Lung microvascular endothelial cell (primary cell): ENCODE measurements at regions not wholly inside any gene's neighbourhood (a gene's known extent, or its start where the extent isn't known, plus 50 kb on each side); places are given as distances from the start of the nearest gene placed in this dataset.
"Not testable (repeated sequence)": the region's sequence is repeated elsewhere in the genome, so short reads cannot be mapped to it uniquely, and the experiment has no call there.

Source experiments
- DNase-seq, 2 donors: peaks; one replicate each; pipeline versions ENCODE4 v3.0.0 to v3.0.0-alpha.2; 2010; ENCODE audit warnings: low read depth in 2 of 2

GRCh38 chr2:176847575-176847974 lies 365.0 kb upstream of the HNRNPA3 start:
- DNase-seq = no peak

DNA sequence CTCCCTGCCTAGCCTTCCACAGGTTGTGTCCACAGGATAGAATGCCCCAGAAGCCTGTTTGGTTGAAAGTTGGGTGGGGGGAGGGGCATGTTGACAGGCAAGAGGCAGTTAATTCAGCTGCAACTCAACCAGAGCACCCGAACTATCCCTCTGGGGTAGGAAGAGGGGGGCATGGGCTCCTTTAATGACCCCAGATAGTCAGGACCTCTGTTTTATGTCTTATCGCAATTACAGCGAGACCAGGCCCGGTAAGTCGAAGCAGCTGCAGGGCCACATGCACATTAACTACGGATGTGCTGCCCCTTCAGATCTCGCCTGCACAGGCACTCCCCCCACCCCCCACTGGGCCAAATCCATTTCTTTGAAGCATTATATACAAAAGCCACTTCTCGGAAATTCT lies 363.8 kb upstream of the HNRNPA3 start:
- no peak for DNase-seq

DNA sequence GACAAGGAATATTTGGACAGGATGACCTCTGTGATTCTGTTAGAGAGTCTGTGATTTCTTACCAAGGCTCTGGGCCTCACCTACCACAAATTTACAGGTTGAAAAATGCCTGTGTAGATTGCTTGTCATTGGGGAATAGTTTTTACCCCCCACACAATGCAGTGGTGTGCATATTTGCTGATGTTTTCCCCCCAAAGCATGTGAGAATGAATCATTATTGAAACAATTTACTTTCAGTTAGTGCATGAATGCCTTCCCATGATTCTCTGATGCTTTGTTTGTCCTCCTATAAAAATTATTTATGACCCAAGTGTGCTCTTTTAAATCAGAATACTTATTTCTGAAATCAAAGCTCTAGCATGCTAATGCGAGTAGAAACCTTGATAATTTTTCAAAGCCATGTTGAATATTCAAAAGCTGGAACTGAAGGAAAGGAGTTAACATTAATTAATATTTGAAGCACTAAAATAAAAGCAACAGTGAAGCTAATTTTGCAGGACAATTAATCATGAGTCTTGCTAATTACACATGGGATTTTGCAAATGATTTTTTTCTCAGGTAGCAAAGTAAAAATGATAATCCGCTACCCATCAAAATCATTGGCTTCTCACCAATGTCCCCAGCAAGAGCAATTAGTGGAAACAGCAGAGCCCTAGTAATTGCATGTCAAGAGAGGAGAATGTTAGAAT lies 361.2 kb upstream of the HNRNPA3 start:
- no peak for DNase-seq

DNA sequence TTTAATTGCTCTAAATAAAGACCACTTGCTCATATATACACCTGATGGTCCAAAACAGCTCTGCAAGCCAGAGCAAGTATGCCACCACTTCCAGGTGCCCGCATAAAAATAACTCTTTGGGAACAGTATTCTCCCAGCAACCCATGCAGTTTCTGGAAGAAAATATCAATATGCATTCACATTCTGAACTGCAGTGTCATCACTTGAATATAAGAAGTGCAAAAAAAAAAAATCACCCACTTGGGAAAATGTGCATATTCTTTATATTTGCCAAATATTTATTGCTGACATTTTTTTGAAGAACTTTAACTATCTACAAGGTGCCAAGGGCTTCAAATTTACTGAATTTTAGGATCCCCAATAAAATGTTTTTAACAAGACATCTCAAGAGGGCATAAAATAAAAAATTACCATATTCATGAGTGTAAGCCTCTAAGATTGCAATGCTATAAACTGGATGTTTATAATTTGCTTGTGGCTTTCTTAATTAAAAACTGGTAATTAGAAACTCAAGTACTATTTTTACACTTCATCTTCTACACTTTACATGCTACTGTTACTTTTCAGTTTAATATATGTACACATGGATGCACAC lies 360.6 kb upstream of the HNRNPA3 start:
- DNase-seq = no peak

DNA sequence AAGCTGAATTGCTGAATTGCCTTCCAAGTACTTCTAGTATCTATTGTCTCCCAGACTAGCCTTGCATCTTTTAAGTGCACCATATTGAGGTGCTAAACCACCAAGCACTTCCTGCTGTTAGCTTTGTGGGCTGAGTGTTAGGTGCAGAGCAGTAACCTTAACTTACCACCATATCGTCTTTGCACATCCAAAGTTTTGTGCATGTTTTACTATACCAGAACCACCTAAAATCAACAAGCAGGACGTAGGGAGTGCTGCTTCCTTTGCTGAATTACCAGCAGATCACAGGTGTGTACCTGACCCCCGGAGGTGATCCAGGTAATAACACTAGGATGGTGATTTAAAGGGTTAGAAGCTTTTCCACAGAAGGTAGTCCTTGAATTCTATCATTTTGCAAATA lies 359.9 kb upstream of the HNRNPA3 start:
- DNase-seq = no peak

GRCh38 chr2:176854062-176854461 lies 358.5 kb upstream of the HNRNPA3 start:
- DNase-seq = no peak

- DNase-seq = no peak
Observed at GRCh38 chr2:176854878-176855277, 357.7 kb upstream of the HNRNPA3 start.

- DNase-seq = no peak
Observed at GRCh38 chr2:176856683-176857082, 355.9 kb upstream of the HNRNPA3 start.

GRCh38 chr2:176865336-176865735 lies 347.3 kb upstream of the HNRNPA3 start:
- DNase-seq = no peak

GRCh38 chr2:176872406-176872805 lies 340.2 kb upstream of the HNRNPA3 start:
- DNase-seq = no peak

- DNase-seq = peak in 1 of 2 donors; percentile 29
Observed at GRCh38 chr2:176873403-176873802, 339.2 kb upstream of the HNRNPA3 start.

DNA sequence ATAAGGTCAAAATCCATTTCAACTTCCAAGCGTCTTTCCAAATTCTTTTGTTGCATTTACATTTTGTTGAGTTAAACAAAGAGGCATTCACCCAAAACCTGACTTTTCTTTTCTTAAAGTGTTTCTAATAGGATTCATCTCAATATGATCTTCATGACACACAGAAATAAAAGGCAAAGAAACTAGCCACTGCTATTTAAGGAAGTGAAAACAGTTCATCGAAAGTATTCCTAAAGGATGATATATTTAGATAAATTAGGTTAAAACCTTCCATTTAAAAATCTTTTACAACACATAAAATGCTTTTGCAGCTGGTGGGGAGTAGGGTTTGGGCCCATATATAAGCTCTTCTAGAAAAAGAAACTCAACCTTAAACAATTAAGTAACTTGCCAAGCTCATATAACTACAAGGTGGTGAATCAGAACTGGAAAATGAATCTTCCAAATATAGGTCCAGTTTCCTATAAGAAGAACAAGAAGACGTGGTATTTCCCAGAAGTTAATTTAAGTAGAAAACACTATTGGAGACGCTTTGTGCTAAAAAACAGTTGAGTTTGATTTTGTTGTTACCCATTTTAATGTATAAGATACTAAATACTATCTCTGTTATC lies 336.0 kb upstream of the HNRNPA3 start:
- DNase-seq = no peak

DNA sequence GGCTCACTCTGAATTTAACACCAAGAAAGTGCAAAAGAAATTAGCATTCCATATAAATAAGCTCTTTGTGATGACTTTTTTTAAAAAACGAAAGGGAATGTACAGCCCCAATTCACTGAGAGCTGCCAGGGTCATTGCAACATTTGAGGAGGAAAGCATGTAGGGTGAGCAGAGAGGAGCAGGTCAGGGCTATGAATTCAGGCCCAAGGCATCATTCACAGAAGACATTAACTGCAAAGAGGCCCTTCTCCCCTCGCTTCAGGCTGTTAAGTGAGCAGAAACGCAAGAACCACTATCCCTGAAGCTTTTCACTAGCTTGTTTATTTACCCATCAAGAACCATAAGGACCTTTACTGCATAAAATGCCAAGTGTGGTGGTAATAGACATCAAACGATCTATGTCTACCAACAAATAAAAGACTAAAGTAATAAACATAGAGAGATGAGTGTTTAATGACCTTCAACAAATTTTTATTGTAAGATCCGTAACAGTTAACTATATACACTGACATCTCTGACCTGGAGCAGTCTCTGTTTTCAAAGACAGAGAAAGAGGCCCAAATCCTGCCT lies 333.1 kb upstream of the HNRNPA3 start:
- no peak for DNase-seq

DNA sequence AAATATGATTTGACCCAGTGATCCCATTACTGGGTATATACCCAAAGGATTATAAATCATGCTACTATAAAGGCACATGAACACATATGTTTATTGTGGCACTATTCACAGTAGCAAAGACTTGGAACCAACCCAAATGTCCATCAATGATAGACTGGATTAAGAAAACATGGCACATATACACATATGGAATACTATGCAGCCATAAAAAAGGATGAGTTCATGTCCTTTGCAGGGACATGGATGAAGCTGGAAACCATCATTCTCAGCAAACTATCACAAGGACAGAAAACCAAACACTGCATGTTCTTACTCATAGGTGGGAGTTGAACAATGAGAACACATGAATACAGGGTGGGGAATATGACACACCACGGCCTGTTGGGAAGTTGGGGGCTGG lies 330.5 kb upstream of the HNRNPA3 start:
- not testable (repeated sequence) for DNase-seq

GRCh38 chr2:176885001-176885643 lies 327.5 kb upstream of the HNRNPA3 start:
- DNase-seq = no peak

DNA sequence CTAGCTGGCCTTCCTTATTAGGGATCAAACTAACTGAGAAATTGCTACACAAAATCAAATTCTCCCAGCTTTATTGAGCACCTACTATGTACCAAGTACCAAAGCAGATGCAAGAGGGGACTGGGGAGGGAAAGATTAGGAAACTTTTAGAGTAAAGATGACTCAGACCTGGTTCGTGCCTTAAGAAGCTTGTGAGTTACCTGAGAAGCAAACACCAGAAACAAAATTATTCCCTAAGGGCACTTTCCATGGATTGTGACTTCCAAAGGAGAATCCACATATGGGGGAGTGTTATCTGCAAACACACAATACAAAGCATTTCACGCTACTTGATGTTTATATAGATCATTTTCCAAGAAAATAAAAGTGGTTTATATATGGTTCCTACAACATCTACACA lies 326.9 kb upstream of the HNRNPA3 start:
- no peak for DNase-seq

- peak in 1 of 2 donors; percentile 88 for DNase-seq
Observed at GRCh38 chr2:176891105-176891504, 321.5 kb upstream of the HNRNPA3 start.

DNA sequence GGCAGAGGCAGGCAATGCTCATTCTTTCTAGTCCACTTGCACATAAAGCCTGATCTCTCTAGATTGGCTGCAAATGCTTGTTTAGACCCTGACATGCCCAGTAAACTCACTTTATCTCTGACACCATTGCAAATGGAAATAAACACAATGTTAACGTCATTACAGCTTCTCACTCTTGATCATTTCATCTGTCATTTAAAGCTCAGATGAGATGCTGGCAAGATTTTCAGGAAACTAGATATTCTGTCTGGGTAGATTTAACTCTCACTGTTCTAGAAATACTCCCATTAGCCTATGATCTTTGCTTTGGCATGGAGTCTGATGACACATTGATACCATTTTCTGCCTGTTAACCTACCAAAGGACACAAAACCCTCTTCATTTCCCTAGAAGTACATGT lies 320.7 kb upstream of the HNRNPA3 start:
- peak in 1 of 2 donors; percentile 62 for DNase-seq

GRCh38 chr2:176892676-176893226 lies 319.8 kb upstream of the HNRNPA3 start:
- peak in 1 of 2 donors; percentile 40 for DNase-seq

DNA sequence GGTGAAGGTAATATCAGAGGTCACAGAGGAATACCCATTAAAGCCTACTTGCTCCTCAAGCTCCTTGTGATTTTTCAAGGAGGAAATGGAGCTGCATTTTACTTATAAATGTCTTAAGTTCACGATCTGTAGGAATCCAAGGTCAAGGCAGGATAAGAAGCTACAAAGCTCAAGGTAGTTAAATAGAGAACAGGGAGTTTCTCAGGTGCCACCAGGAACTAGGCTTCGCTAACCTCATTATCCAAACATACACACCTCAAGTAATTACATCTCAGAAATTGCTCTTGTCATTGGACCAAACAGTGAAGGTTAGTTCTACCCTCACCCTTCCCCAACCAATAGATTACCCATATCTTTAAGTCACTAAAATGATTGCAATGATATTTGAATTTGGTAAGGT lies 317.4 kb upstream of the HNRNPA3 start:
- DNase-seq = no peak

GRCh38 chr2:176902454-176902853 lies 310.1 kb upstream of the HNRNPA3 start:
- DNase-seq = no peak

- not testable (repeated sequence) for DNase-seq
Observed at GRCh38 chr2:176904053-176904452, 308.5 kb upstream of the HNRNPA3 start.
